ENCODE measurements at regions not wholly inside any gene's neighbourhood (a gene's known extent, or its start where the extent isn't known, plus 50 kb on each side); places are given as distances from the start of the nearest gene placed in this dataset.
"Not testable (repeated sequence)": the region's sequence is repeated elsewhere in the genome, so short reads cannot be mapped to it uniquely, and the experiment has no call there.

GRCh38 chr6:1473598-1473997 lies 84.2 kb downstream of the FOXF2 start:
- Mint-ChIP-seq H3K4me1 (ENCODE audit: low read depth) (no peaks in the 10 kb centered on the region), H3K27me3 (ENCODE audit: insufficient read depth) (peaks cover 13% of the 10 kb centered on the region), H3K9me3 (no peaks in the 10 kb centered on the region), H3K4me3 (no peak overlapping the region), H3K27ac (no peak overlapping the region), H3K36me3 (ENCODE audit: low read depth) (no peaks in the 10 kb centered on the region)
- intact Hi-C loops (cut with micrococcal nuclease), result no loop called here
- no peak for DNase-seq (ENCODE audit: low spot score)

DNA sequence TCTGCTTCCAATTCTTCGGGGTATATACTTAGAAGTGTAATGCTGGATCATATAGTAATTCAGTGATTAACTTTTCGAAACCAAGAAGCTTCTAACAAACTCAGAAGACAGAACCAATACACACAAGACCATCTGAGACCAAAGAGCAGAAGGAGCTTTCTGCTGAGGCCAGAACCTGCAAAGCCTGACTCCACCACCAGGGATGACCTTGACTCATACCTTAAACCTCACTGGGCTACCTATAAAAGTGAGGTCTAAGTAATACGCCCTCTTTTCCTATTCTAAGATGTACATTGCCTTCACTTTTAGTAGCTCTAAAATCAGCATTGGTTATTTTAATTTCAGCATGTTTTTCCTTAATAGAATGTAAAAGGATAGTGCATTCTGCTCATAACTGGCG lies 84.8 kb downstream of the FOXF2 start:
- intact Hi-C loops (cut with micrococcal nuclease), result no loop called here
- peaks cover 11% of the 10 kb centered on the region for H3K27me3 Mint-ChIP-seq (ENCODE audit: insufficient read depth)
- H3K27ac Mint-ChIP-seq, result no peak overlapping the region
- H3K9me3 Mint-ChIP-seq, result no peaks in the 10 kb centered on the region
- H3K4me1 Mint-ChIP-seq (ENCODE audit: low read depth), result no peaks in the 10 kb centered on the region
- no peak for DNase-seq (ENCODE audit: low spot score)
- no peaks in the 10 kb centered on the region for H3K36me3 Mint-ChIP-seq (ENCODE audit: low read depth)
- no peak overlapping the region for H3K4me3 Mint-ChIP-seq

- no peak overlapping the region for H3K4me3 Mint-ChIP-seq
- peaks cover 12% of the 10 kb centered on the region for H3K27me3 Mint-ChIP-seq (ENCODE audit: insufficient read depth)
- H3K9me3 Mint-ChIP-seq, result no peaks in the 10 kb centered on the region
- intact Hi-C loops (cut with micrococcal nuclease), result no loop called here
- no peaks in the 10 kb centered on the region for H3K4me1 Mint-ChIP-seq (ENCODE audit: low read depth)
- H3K36me3 Mint-ChIP-seq (ENCODE audit: low read depth), result no peaks in the 10 kb centered on the region
- no peak overlapping the region for H3K27ac Mint-ChIP-seq
- DNase-seq (ENCODE audit: low spot score), result no peak
These were observed 85.8 kb downstream of the FOXF2 start for GRCh38 chr6:1475174-1475573.

GRCh38 chr6:1477432-1478090 lies 88.2 kb downstream of the FOXF2 start:
- Mint-ChIP-seq H3K27ac (no peak overlapping the region), H3K36me3 (ENCODE audit: low read depth) (no peaks in the 10 kb centered on the region)

GRCh38 chr6:1478163-1478826 lies 88.9 kb downstream of the FOXF2 start:
- H3K4me3 Mint-ChIP-seq; DNase-seq (ENCODE audit: low spot score); H3K9me3 Mint-ChIP-seq; H3K27ac Mint-ChIP-seq; H3K36me3 Mint-ChIP-seq (ENCODE audit: low read depth); H3K27me3 Mint-ChIP-seq (ENCODE audit: insufficient read depth); intact Hi-C loops (cut with micrococcal nuclease); H3K4me1 Mint-ChIP-seq (ENCODE audit: low read depth): not testable (repeated sequence)

More at GRCh38 chr6:1477432-1478090, 88.2 kb downstream of the FOXF2 start:
- Mint-ChIP-seq H3K4me1 (ENCODE audit: low read depth) (no peaks in the 10 kb centered on the region), H3K27me3 (ENCODE audit: insufficient read depth) (peaks cover 12% of the 10 kb centered on the region), H3K9me3 (no peaks in the 10 kb centered on the region), H3K4me3 (no peak overlapping the region)
- intact Hi-C loops (cut with micrococcal nuclease), result no loop called here
- DNase-seq (ENCODE audit: low spot score), result no peak

- intact Hi-C loops (cut with micrococcal nuclease), result no loop called here
- no peak overlapping the region for H3K4me3 Mint-ChIP-seq
- H3K4me1 Mint-ChIP-seq (ENCODE audit: low read depth), result no peaks in the 10 kb centered on the region
- H3K27ac Mint-ChIP-seq, result no peak overlapping the region
- H3K27me3 Mint-ChIP-seq (ENCODE audit: insufficient read depth), result peaks cover 9% of the 10 kb centered on the region
- no peaks in the 10 kb centered on the region for H3K36me3 Mint-ChIP-seq (ENCODE audit: low read depth)
- no peak for DNase-seq (ENCODE audit: low spot score)
- H3K9me3 Mint-ChIP-seq, result no peaks in the 10 kb centered on the region
These were observed 89.7 kb downstream of the FOXF2 start for GRCh38 chr6:1479095-1479494.

DNA sequence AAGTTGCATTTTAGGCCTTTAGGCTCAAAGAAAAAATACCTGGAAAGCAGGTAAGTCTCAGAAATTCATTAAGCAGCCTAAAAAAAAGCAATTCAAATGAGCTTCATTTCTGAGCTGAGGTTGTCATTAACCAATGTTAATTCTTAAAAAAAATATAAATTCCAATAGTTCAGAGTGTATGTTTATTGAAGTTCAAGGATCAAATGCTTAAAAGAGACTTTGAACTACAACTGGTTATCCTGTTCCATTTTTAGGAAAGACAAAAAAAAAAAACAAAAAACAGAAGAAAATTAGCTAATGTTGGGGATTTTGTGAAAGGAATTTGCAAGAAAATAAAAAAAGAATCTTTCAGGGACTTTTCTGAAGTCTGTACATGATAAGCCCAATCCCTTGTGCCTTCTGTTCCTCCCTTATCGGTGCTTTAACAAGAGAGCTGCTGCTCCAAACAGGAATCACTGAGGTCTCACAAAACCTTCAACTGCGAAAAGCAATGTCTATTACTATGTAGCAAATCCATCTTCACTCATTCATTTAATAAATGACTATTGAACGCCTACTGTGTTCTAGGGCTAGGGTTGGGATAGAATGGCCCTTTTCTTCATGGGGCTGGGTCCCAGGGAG lies 90.3 kb downstream of the FOXF2 start:
- intact Hi-C loops (cut with micrococcal nuclease), result no loop called here

DNA sequence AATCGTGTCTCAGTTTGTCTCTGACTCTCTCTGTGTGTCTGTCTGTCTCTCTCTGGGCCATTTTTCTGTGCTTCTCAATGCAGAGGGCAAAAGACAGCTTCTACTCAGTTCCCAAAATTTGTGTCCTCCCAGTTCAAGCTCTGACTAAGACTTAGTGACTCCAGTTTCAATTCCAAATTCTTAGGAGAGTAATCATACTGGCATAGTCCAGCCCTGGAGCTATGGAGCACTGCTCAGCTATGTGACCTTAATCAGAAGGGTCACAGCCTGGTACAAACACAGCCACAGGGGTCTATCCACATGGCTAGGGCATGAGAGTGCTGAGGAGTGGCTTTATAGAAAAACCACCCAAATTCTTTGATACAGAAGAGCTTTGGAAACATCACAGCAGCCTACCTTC lies 91.9 kb downstream of the FOXF2 start:
- intact Hi-C loops (cut with micrococcal nuclease), result no loop called here
- H3K9me3 Mint-ChIP-seq, result no peaks in the 10 kb centered on the region
- no peaks in the 10 kb centered on the region for H3K36me3 Mint-ChIP-seq (ENCODE audit: low read depth)
- no peaks in the 10 kb centered on the region for H3K4me1 Mint-ChIP-seq (ENCODE audit: low read depth)
- no peak for DNase-seq (ENCODE audit: low spot score)
- no peak overlapping the region for H3K27ac Mint-ChIP-seq
- peaks cover 8% of the 10 kb centered on the region for H3K27me3 Mint-ChIP-seq (ENCODE audit: insufficient read depth)
- H3K4me3 Mint-ChIP-seq, result no peak overlapping the region

More for the DNA sequence above, 90.3 kb downstream of the FOXF2 start:
- Mint-ChIP-seq H3K4me3 (no peak overlapping the region), H3K4me1 (ENCODE audit: low read depth) (no peaks in the 10 kb centered on the region), H3K9me3 (no peaks in the 10 kb centered on the region), H3K27me3 (ENCODE audit: insufficient read depth) (peaks cover 7% of the 10 kb centered on the region), H3K36me3 (ENCODE audit: low read depth) (no peaks in the 10 kb centered on the region), H3K27ac (no peak overlapping the region)
- no peak for DNase-seq (ENCODE audit: low spot score)

DNA sequence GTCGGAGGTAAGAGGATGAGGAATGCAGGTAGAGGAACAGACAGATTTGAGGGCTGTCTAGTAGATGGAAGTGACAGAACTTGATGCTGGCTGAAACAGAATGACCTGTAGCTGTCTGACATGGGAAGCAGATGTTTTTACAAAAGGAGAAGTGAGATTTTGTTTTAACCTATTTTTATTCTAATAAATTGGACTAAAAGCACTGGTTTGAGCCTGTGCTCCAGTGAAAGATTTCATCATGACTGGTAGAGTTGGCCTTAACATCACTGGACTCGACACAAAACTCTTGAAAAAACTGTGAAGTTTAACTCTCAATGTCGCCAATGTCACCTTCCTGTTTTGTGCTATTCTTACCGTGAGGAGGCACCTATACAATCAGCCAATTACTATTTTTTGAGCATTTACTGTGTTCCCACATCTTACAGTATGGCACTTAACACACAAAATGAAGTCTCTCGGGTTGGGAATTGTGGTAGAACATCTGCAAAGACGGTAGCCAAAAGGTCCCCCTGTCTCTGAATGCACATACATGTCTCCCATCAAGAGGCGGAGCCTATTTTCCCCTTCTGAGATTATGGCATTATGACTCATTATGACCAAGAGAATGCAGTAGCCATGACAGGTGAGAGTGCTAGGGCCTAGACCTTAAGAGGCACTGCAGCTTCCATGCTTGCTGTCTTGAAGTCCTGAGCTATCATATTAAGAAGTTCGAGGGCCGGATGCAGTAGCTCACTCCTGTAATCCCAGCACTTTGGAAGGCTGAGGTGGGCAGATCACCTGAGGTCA lies 93.2 kb downstream of the FOXF2 start:
- H3K36me3 Mint-ChIP-seq (ENCODE audit: low read depth), result no peaks in the 10 kb centered on the region
- H3K27ac Mint-ChIP-seq, result no peak overlapping the region
- H3K4me1 Mint-ChIP-seq (ENCODE audit: low read depth), result no peaks in the 10 kb centered on the region
- no peaks in the 10 kb centered on the region for H3K9me3 Mint-ChIP-seq
- H3K27me3 Mint-ChIP-seq (ENCODE audit: insufficient read depth), result peaks cover 8% of the 10 kb centered on the region
- intact Hi-C loops (cut with micrococcal nuclease), result no loop called here
- DNase-seq (ENCODE audit: low spot score), result no peak
- H3K4me3 Mint-ChIP-seq, result no peak overlapping the region

GRCh38 chr6:1485678-1486077 lies 96.3 kb downstream of the FOXF2 start:
- no peak overlapping the region for H3K27ac Mint-ChIP-seq
- intact Hi-C loops (cut with micrococcal nuclease), result no loop called here
- H3K4me3 Mint-ChIP-seq, result no peak overlapping the region
- no peaks in the 10 kb centered on the region for H3K36me3 Mint-ChIP-seq (ENCODE audit: low read depth)
- DNase-seq (ENCODE audit: low spot score), result no peak
- no peaks in the 10 kb centered on the region for H3K9me3 Mint-ChIP-seq
- H3K4me1 Mint-ChIP-seq (ENCODE audit: low read depth), result no peaks in the 10 kb centered on the region
- peaks cover 3% of the 10 kb centered on the region for H3K27me3 Mint-ChIP-seq (ENCODE audit: insufficient read depth)

DNA sequence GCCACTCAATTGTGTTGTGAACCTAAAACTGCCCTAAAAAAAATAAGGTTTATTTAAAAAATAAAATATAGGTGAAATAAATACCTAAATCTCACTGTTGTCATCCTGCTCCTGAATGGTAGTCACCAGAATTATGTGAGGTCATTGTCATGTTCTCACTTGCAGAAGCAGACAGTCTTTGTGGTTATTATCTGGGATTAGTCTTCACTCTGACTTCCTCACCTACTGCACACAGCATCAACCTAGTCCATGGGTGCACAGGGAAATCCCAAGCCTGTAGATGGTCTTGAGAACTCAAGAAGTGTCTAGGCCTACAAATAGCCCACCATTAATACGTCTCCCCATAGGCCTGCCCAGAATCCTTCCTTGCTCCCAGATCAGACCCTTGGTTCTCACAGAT lies 97.0 kb downstream of the FOXF2 start:
- H3K27ac Mint-ChIP-seq, result no peak overlapping the region
- H3K4me1 Mint-ChIP-seq (ENCODE audit: low read depth), result no peaks in the 10 kb centered on the region
- no peaks in the 10 kb centered on the region for H3K9me3 Mint-ChIP-seq
- no peak for DNase-seq (ENCODE audit: low spot score)
- H3K27me3 Mint-ChIP-seq (ENCODE audit: insufficient read depth), result peaks cover 3% of the 10 kb centered on the region
- H3K36me3 Mint-ChIP-seq (ENCODE audit: low read depth), result no peaks in the 10 kb centered on the region
- H3K4me3 Mint-ChIP-seq, result no peak overlapping the region
- intact Hi-C loops (cut with micrococcal nuclease), result no loop called here

GRCh38 chr6:1487239-1487638 lies 97.9 kb downstream of the FOXF2 start:
- no peak overlapping the region for H3K27ac Mint-ChIP-seq
- H3K9me3 Mint-ChIP-seq, result no peaks in the 10 kb centered on the region
- peaks cover 3% of the 10 kb centered on the region for H3K27me3 Mint-ChIP-seq (ENCODE audit: insufficient read depth)
- H3K4me3 Mint-ChIP-seq, result no peak overlapping the region
- no peaks in the 10 kb centered on the region for H3K4me1 Mint-ChIP-seq (ENCODE audit: low read depth)
- no peaks in the 10 kb centered on the region for H3K36me3 Mint-ChIP-seq (ENCODE audit: low read depth)
- DNase-seq (ENCODE audit: low spot score), result no peak
- intact Hi-C loops (cut with micrococcal nuclease), result no loop called here

DNA sequence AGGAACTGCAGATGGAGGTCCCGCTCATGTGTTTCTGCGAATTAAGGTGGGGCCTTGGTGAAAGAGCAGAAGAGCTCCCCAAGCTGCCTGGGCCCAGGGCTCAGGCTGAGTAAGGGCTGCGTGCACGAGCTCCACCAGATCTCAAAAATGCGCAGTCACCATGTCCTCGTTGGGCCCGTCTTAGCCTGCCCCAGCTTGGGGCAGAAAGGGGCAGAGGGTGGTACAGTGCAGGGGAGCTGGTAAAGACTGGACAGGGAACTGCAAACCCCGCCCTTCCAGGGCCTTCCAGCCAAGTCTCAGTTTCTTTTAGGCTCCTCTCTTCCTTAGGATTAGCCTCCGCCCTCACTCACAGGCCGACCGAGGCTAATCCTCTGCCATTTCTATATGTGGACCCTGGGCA lies 101.6 kb downstream of the FOXF2 start:
- intact Hi-C loops (cut with micrococcal nuclease), result no loop called here
- no peaks in the 10 kb centered on the region for H3K9me3 Mint-ChIP-seq
- H3K36me3 Mint-ChIP-seq (ENCODE audit: low read depth), result no peaks in the 10 kb centered on the region
- H3K4me1 Mint-ChIP-seq (ENCODE audit: low read depth), result no peaks in the 10 kb centered on the region
- peaks cover 2% of the 10 kb centered on the region for H3K27me3 Mint-ChIP-seq (ENCODE audit: insufficient read depth)
- no peak overlapping the region for H3K4me3 Mint-ChIP-seq
- no peak for DNase-seq (ENCODE audit: low spot score)
- H3K27ac Mint-ChIP-seq, result no peak overlapping the region
